ENCODE measurements at regions not wholly inside any gene's neighbourhood (a gene's known extent, or its start where the extent isn't known, plus 50 kb on each side); places are given as distances from the start of the nearest gene placed in this dataset.

- Histone ChIP-seq H3K27ac (no peak overlapping the region), H3K36me3 (no peaks in the 10 kb centered on the region), H3K27me3 (no peaks in the 10 kb centered on the region), H3K9me3 (no peaks in the 10 kb centered on the region), H3K4me1 (ENCODE audit: control insufficient read depth in 1 of 2, insufficient read depth in 1 of 2, low read depth in 1 of 2, low read length in 1 of 2) (no peaks in the 10 kb centered on the region), H3K4me3 (ENCODE audit: low read depth in 1 of 2, low read length in 1 of 2) (no peak overlapping the region)
- no peak for TF ChIP-seq CTCF (IDR thresholded peaks at IDR 0.05)
Measured at GRCh38 chr14:34030864-34031263, 80.0 kb upstream of the EGLN3 start.

- no peak overlapping the region for H3K27ac ChIP-seq
- H3K4me1 ChIP-seq (ENCODE audit: control insufficient read depth in 1 of 2, insufficient read depth in 1 of 2, low read depth in 1 of 2, low read length in 1 of 2), result no peaks in the 10 kb centered on the region
- no peaks in the 10 kb centered on the region for H3K9me3 ChIP-seq
- no peak overlapping the region for H3K4me3 ChIP-seq (ENCODE audit: low read depth in 1 of 2, low read length in 1 of 2)
- H3K27me3 ChIP-seq, result no peaks in the 10 kb centered on the region
- no peaks in the 10 kb centered on the region for H3K36me3 ChIP-seq
- no peak for TF ChIP-seq CTCF (IDR thresholded peaks at IDR 0.05)
Measured at GRCh38 chr14:34029921-34030334, 79.1 kb upstream of the EGLN3 start.

- no peaks in the 10 kb centered on the region for H3K4me1 ChIP-seq (ENCODE audit: control insufficient read depth in 1 of 2, insufficient read depth in 1 of 2, low read depth in 1 of 2, low read length in 1 of 2)
- no peaks in the 10 kb centered on the region for H3K27me3 ChIP-seq
- no peaks in the 10 kb centered on the region for H3K36me3 ChIP-seq
- H3K27ac ChIP-seq, result no peak overlapping the region
- TF ChIP-seq CTCF (IDR thresholded peaks at IDR 0.05), result no peak
- H3K4me3 ChIP-seq (ENCODE audit: low read depth in 1 of 2, low read length in 1 of 2), result no peak overlapping the region
- no peaks in the 10 kb centered on the region for H3K9me3 ChIP-seq
Measured at GRCh38 chr14:34027990-34028495, 77.2 kb upstream of the EGLN3 start.

GRCh38 chr14:34027130-34027989, 76.5 kb upstream of the EGLN3 start:
- Histone ChIP-seq H3K36me3 (no peaks in the 10 kb centered on the region), H3K9me3 (no peaks in the 10 kb centered on the region), H3K27me3 (no peaks in the 10 kb centered on the region), H3K4me3 (ENCODE audit: low read depth in 1 of 2, low read length in 1 of 2) (no peak overlapping the region), H3K27ac (no peak overlapping the region), H3K4me1 (ENCODE audit: control insufficient read depth in 1 of 2, insufficient read depth in 1 of 2, low read depth in 1 of 2, low read length in 1 of 2) (no peaks in the 10 kb centered on the region)
- no peak for TF ChIP-seq CTCF (IDR thresholded peaks at IDR 0.05)

- H3K27ac ChIP-seq, result no peak overlapping the region
- no peaks in the 10 kb centered on the region for H3K9me3 ChIP-seq
- no peaks in the 10 kb centered on the region for H3K36me3 ChIP-seq
- TF ChIP-seq CTCF (IDR thresholded peaks at IDR 0.05), result no peak
- H3K27me3 ChIP-seq, result no peaks in the 10 kb centered on the region
- H3K4me1 ChIP-seq (ENCODE audit: control insufficient read depth in 1 of 2, insufficient read depth in 1 of 2, low read depth in 1 of 2, low read length in 1 of 2), result no peaks in the 10 kb centered on the region
- H3K4me3 ChIP-seq (ENCODE audit: low read depth in 1 of 2, low read length in 1 of 2), result no peak overlapping the region
Measured at GRCh38 chr14:34025325-34026017, 74.6 kb upstream of the EGLN3 start.
